Nephron progenitor cell (in vitro differentiated cells): ENCODE measurements at regions not wholly inside any gene's neighbourhood (a gene's known extent, or its start where the extent isn't known, plus 50 kb on each side); places are given as distances from the start of the nearest gene placed in this dataset.

ENCODE experiments used
- DNase-seq: peaks from one replicate; pipeline ENCODE4 v3.0.0; 2021
- H3K27ac Mint-ChIP-seq: 2 replicates; pipeline ENCODE4 v1.8.0; 2021; ENCODE audit warnings: mild to moderate bottlenecking, moderate library complexity, mixed read lengths
- H3K27me3 Mint-ChIP-seq: 2 replicates; pipeline ENCODE4 v1.8.0; 2021; ENCODE audit warnings: mild to moderate bottlenecking, low read depth, mixed read lengths; ENCODE audit not compliant: poor library complexity
- H3K36me3 Mint-ChIP-seq: 2 replicates; pipeline ENCODE4 v1.8.0; 2021; ENCODE audit warnings: low read depth, mixed read lengths
- H3K4me1 Mint-ChIP-seq: 2 replicates; pipeline ENCODE4 v1.8.0; 2021; ENCODE audit warnings: mixed read lengths
- H3K4me3 Mint-ChIP-seq: 2 replicates; pipeline ENCODE4 v1.8.0; 2021; ENCODE audit warnings: mild to moderate bottlenecking, moderate library complexity, mixed read lengths
- H3K9me3 Mint-ChIP-seq: 2 replicates; pipeline ENCODE4 v1.8.0; 2021; ENCODE audit warnings: mild to moderate bottlenecking, moderate library complexity, mixed read lengths
- CTCF ChIP-seq: fragments of 200-600 bp; sonication (generic); IDR thresholded peaks from 2 replicates; pipeline ENCODE4 v1.5.0; 2021; ENCODE audit warnings: antibody characterized with exemption

GRCh38 chr9:100715100-100715380 lies 137.2 kb downstream of the CAVIN4 start:
- no peak for TF ChIP-seq CTCF
- H3K9me3 Mint-ChIP-seq: peaks cover 35% of the 10 kb centered on the region
- no peaks in the 10 kb centered on the region for H3K4me1 Mint-ChIP-seq

DNA sequence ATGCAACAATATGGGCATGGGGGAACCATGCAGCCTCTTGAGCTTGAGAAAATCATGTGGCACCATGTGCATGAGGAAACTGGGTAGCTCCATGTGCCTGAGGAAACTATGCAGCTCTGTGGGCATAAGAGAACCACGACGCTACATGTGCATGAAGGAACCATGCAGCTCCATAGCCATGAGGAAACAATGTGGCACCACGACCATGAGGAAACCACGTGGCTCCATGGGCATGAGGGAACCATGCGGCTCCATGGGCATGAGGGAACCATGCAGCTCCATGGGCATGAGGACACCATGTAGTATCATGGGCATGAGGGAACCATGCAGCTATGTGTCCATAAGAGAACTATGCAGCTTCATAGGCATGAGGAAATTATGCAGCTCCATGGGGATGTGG lies 140.8 kb downstream of the CAVIN4 start:
- Mint-ChIP-seq H3K27ac (no peak overlapping the region), H3K4me1 (no peaks in the 10 kb centered on the region), H3K27me3 (no peaks in the 10 kb centered on the region), H3K36me3 (no peaks in the 10 kb centered on the region), H3K9me3 (peaks cover 6% of the 10 kb centered on the region), H3K4me3 (no peak overlapping the region)
- TF ChIP-seq CTCF: no peak
- DNase-seq: no peak

More at GRCh38 chr9:100715100-100715380, 137.2 kb downstream of the CAVIN4 start:
- Mint-ChIP-seq H3K27ac (no peak overlapping the region), H3K36me3 (peaks cover 10% of the 10 kb centered on the region), H3K4me3 (no peak overlapping the region), H3K27me3 (peaks cover 3% of the 10 kb centered on the region)
- no peak for DNase-seq

GRCh38 chr9:100720922-100721321 lies 143.0 kb downstream of the CAVIN4 start:
- peaks cover 10% of the 10 kb centered on the region for H3K4me1 Mint-ChIP-seq
- DNase-seq: no peak
- no peaks in the 10 kb centered on the region for H3K9me3 Mint-ChIP-seq
- no peak overlapping the region for H3K27ac Mint-ChIP-seq
- H3K27me3 Mint-ChIP-seq: no peaks in the 10 kb centered on the region
- H3K36me3 Mint-ChIP-seq: no peaks in the 10 kb centered on the region
- no peak for TF ChIP-seq CTCF
- no peak overlapping the region for H3K4me3 Mint-ChIP-seq

DNA sequence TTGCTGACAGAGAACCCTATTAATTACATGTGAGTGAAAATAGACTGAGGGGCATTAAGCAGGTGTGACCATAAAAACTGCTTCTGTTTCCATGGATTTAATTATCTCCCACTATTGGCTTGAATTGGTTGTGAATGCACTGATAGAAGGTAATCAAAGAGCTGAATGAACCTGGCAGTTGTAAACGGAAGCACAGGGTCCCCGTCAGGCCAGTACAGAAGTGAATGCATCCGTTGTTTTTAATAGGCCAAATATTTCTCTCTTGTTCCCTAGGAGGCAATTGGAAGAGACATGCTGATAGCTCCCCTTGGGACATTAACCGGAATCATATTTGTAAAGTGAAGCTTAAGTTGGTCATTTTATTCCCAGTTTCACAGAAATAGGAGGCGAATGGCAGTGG lies 147.0 kb downstream of the CAVIN4 start:
- Mint-ChIP-seq H3K36me3 (no peaks in the 10 kb centered on the region), H3K4me1 (peaks cover 10% of the 10 kb centered on the region), H3K4me3 (no peak overlapping the region), H3K27ac (no peak overlapping the region), H3K9me3 (no peaks in the 10 kb centered on the region), H3K27me3 (no peaks in the 10 kb centered on the region)
- no peak for TF ChIP-seq CTCF
- no peak for DNase-seq

DNA sequence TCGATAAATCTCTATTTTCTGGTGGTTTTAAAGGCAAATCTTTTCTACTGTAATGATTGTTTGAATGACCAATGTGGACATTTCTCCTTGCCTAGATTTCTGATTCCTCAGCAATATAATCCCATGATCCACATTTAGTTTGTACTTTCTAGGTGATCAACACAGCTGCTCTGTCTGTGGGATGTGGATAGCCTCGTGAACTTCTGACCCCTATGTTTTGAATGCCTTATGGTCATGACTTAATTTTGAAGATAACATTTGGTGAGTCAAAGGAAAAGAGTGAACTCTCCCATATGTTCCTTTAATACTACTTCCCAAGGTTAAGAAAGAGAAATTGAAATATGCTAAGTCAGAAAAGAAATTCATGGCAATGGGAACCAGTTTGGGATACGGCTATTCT lies 147.5 kb downstream of the CAVIN4 start:
- TF ChIP-seq CTCF: no peak
- H3K27me3 Mint-ChIP-seq: no peaks in the 10 kb centered on the region
- no peak overlapping the region for H3K27ac Mint-ChIP-seq
- DNase-seq: no peak
- no peak overlapping the region for H3K4me3 Mint-ChIP-seq
- H3K36me3 Mint-ChIP-seq: no peaks in the 10 kb centered on the region
- H3K9me3 Mint-ChIP-seq: no peaks in the 10 kb centered on the region
- H3K4me1 Mint-ChIP-seq: peaks cover 10% of the 10 kb centered on the region

GRCh38 chr9:100729336-100729895 lies 151.5 kb downstream of the CAVIN4 start:
- no peak for DNase-seq
- Mint-ChIP-seq H3K36me3 (no peaks in the 10 kb centered on the region), H3K27ac (no peak overlapping the region), H3K4me3 (no peak overlapping the region), H3K9me3 (peaks cover 8% of the 10 kb centered on the region), H3K4me1 (peaks cover 10% of the 10 kb centered on the region), H3K27me3 (peaks cover 2% of the 10 kb centered on the region)
- no peak for TF ChIP-seq CTCF
